K562 (cell line): ENCODE measurements at regions not wholly inside any gene's neighbourhood (a gene's known extent, or its start where the extent isn't known, plus 50 kb on each side); places are given as distances from the start of the nearest gene placed in this dataset.

Experiments
- ATAC-seq: fragments of 200-7000 bp; cut with Tn5 transposase; 3 replicates; pipeline ENCODE4 v1.9.1; 2020; ENCODE audit warnings: moderate library complexity
- BruUV-seq: library from RNA; stranded (reverse); fragments of 400-500 nt; replicated peaks from 2 replicates; lab custom pipeline; 2021; lab: Mats Ljungman, UMichigan
- CTCF ChIA-PET: fragments of 300-600 bp; formaldehyde crosslinking; extraction: SDS; loops from one replicate; lab custom pipeline; 2021; ENCODE audit warnings: low intra/inter-chr PET ratio; lab: Yijun Ruan, JAX
- POLR2A ChIA-PET: fragments of 300-600, 350-650 bp; sonication (Branson Sonifier 250); formaldehyde crosslinking; extraction: SDS; loops from one replicate; lab custom pipeline; 2021; ENCODE audit warnings: antibody characterized with exemption, inconsistent platforms; lab: Yijun Ruan, JAX
- DNase-seq, 4 experiments: peaks; one replicate each; pipeline versions ENCODE4 v3.0.0 to v3.0.0-alpha.2; 2011 to 2018; ENCODE audit warnings: low spot score in 3 of 4, mixed read lengths in 3 of 4; ENCODE audit errors: extremely low read depth in 1 of 4
- FAIRE-seq: peaks from 2 replicates; lab custom pipeline; 2011; peaks lifted over from hg19 to GRCh38; lab: Jason Lieb, UNC
- H2AFZ ChIP-seq: 2 replicates; pipeline ENCODE4 v1.6.0; 2011; ENCODE audit warnings: low read depth, low read length, control low read depth, inconsistent platforms
- H3K27ac ChIP-seq: fragments of 200-600 bp; 3 replicates; pipeline ENCODE4 v1.8.0; 2011; ENCODE audit warnings: low read depth, mild to moderate bottlenecking, control low read depth, inconsistent platforms, low read length, moderate library complexity, mixed read lengths; ENCODE audit errors: extremely low read depth
- H3K27me3 ChIP-seq, 2 experiments: fragments of 300-600 bp in 1 of 2; 2 replicates in 1 of 2; 3 replicates in 1 of 2; pipeline versions ENCODE4 v1.6.0 to v1.8.0; 2011; ENCODE audit warnings: inconsistent platforms in 2 of 2, low read length in 2 of 2, mild to moderate bottlenecking in 1 of 2, mixed read lengths in 1 of 2, moderate library complexity in 1 of 2; ENCODE audit not compliant: control insufficient read depth in 2 of 2, insufficient read depth in 2 of 2
- H3K36me3 ChIP-seq: fragments of 300-600 bp; 3 replicates; pipeline ENCODE4 v1.8.0; 2011; ENCODE audit warnings: mild to moderate bottlenecking, low read length, inconsistent platforms; ENCODE audit not compliant: control insufficient read depth, insufficient read depth
- H3K4me1 ChIP-seq, 2 experiments: fragments of 200-600 bp in 1 of 2; replicated peaks in 1 of 2; 2 replicates in 1 of 2; 3 replicates in 1 of 2; pipeline versions ENCODE4 v1.5.1 to v1.8.0; 2011; ENCODE audit warnings: inconsistent platforms in 2 of 2, low read length in 2 of 2, mild to moderate bottlenecking in 1 of 2, mixed read lengths in 1 of 2, moderate library complexity in 1 of 2; ENCODE audit not compliant: control insufficient read depth in 2 of 2, insufficient read depth in 2 of 2
- H3K4me2 ChIP-seq: 2 replicates; pipeline ENCODE4 v1.6.1; 2011; ENCODE audit warnings: low read length, control low read depth, inconsistent platforms, mixed read lengths; ENCODE audit not compliant: insufficient read depth
- H3K4me3 ChIP-seq: fragments of 200-600 bp; sonication (generic), shearing (Covaris generic); 2 replicates; pipeline ENCODE4 v1.5.1; 2016; ENCODE audit warnings: control low read depth, inconsistent platforms
- H3K79me2 ChIP-seq: fragments of 200-600 bp; 3 replicates; pipeline ENCODE4 v1.8.0; 2011; ENCODE audit warnings: low read length, inconsistent platforms; ENCODE audit not compliant: control insufficient read depth, insufficient read depth
- H3K9ac ChIP-seq, 2 experiments: 2 replicates each; pipeline versions ENCODE4 v1.6.0 to v1.6.1; 2011; ENCODE audit warnings: low read depth in 2 of 2, low read length in 2 of 2, control low read depth in 1 of 2, inconsistent platforms in 1 of 2, mild to moderate bottlenecking in 1 of 2, mixed read lengths in 1 of 2; ENCODE audit not compliant: insufficient read depth in 1 of 2
- H3K9me1 ChIP-seq: one replicate; pipeline ENCODE4 v1.6.0; 2011; ENCODE audit warnings: inconsistent platforms, mild to moderate bottlenecking, low read length, moderate library complexity; ENCODE audit not compliant: control insufficient read depth, insufficient read depth
- H3K9me3 ChIP-seq: replicated peaks from 2 replicates; pipeline ENCODE4 v1.5.1; 2011; ENCODE audit warnings: low read depth, low read length, inconsistent platforms; ENCODE audit not compliant: control insufficient read depth, insufficient read depth
- H4K20me1 ChIP-seq: replicated peaks from 2 replicates; pipeline ENCODE4 v1.6.1; 2011; ENCODE audit warnings: low read length, inconsistent platforms, mixed read lengths; ENCODE audit not compliant: control insufficient read depth, insufficient read depth
- BRCA1 ChIP-seq, 2 experiments: fragments of 450-650 bp in 1 of 2; sonication (generic) in 1 of 2; formaldehyde crosslinking in 1 of 2; IDR thresholded peaks; 2 replicates each; pipeline versions ENCODE4 v1.5.0 to v1.6.1; 2017 to 2020; ENCODE audit warnings: mild to moderate bottlenecking in 1 of 2, missing genetic modification reagents in 1 of 2
- C11orf30 ChIP-seq: fragments of 450-650 bp; IDR thresholded peaks from 2 replicates; pipeline ENCODE4 v1.6.1; 2016; ENCODE audit warnings: low read depth, mild to moderate bottlenecking
- FUS ChIP-seq: fragments of 200-400 bp; formaldehyde crosslinking; optimal IDR thresholded peaks from 2 replicates; pipeline ENCODE3; 2017; ENCODE audit warnings: low read depth, low read length
- MAFF ChIP-seq: IDR thresholded peaks from 2 replicates; pipeline ENCODE4 v1.6.1; 2012; ENCODE audit warnings: low read length, improper control_type of control experiment
- MAFG ChIP-seq: fragments of 450-650 bp; conservative IDR thresholded peaks from 2 replicates; pipeline ENCODE4 v1.6.1; 2016; ENCODE audit warnings: missing genetic modification characterization, missing compliant biosample characterization
- MCM7 ChIP-seq, 2 experiments: fragments of 450-650 bp; IDR thresholded peaks; 2 replicates each; pipeline ENCODE4 v1.6.1; 2016 to 2018
- MTA3 ChIP-seq: fragments of 450-650 bp; formaldehyde crosslinking; IDR thresholded peaks from 2 replicates; pipeline ENCODE4 v1.6.1; 2017; ENCODE audit warnings: mild to moderate bottlenecking, borderline replicate concordance
- SETDB1 ChIP-seq: IDR thresholded peaks from one replicate; pipeline ENCODE4 v1.6.1; 2012; ENCODE audit warnings: low read length, control low read depth, inconsistent platforms
- SMAD3 ChIP-seq: fragments of 450-650 bp; formaldehyde crosslinking; conservative IDR thresholded peaks from 2 replicates; pipeline ENCODE4 v1.4.0; 2020; ENCODE audit warnings: mild to moderate bottlenecking
- ZNF316 ChIP-seq: fragments of 450-650 bp; IDR thresholded peaks from 2 replicates; pipeline ENCODE4 v1.6.1; 2016
- WGBS: fragments of 100-300 bp; shearing (Covaris generic); methylation state at CpG from one replicate; pipeline ENCODE4 v1.1.6; 2016; ENCODE audit warnings: low coverage, mixed read lengths; ENCODE audit not compliant: insufficient coverage; ENCODE audit errors: missing lambda C conversion rate; 5-methylcytosine and 5-hydroxymethylcytosine counted together
- in situ Hi-C: fragments of 300-500 bp; cut with MboI; formaldehyde crosslinking; loops from 4 replicates; pipeline ENCODE4 v1.15.0; 2018; ENCODE audit warnings: inconsistent platforms, mixed read lengths
- intact Hi-C: fragments of 100-400 bp; cut with micrococcal nuclease; formaldehyde crosslinking; loops from 2 replicates; pipeline ENCODE4 v1.14.2; 2022
- TF ChIP-seq, protein P1 (sequence below): IDR thresholded peaks from 3 replicates; pipeline ENCODE4 v1.6.1; 2011; ENCODE audit warnings: borderline replicate concordance, mild to moderate bottlenecking, moderate library complexity; ENCODE audit not compliant: insufficient read length; ENCODE audit errors: extremely low read depth

- TF ChIP-seq MAFF (peak; percentile 44; the same call in 1 of the 2 replicates), ZNF316 (peak; percentile 85), MTA3 (no peak), C11orf30 (peak; percentile 58), MAFG (peak; percentile 50)
- Histone ChIP-seq H2AFZ (no peak overlapping the region), H3K9me1 (peaks cover 4% of the 10 kb centered on the region), H3K9me3 (peaks cover 1% of the 10 kb centered on the region; the same call in 1 of the 2 replicates), H3K27me3 (peaks cover 14 to 55% of the 10 kb centered on the region in 2 experiments; a peak in 4 of 5 replicates), H3K27ac (no peak overlapping the region), H3K79me2 (no peaks in the 10 kb centered on the region), H4K20me1 (no peaks in the 10 kb centered on the region), H3K4me2 (no peak overlapping the region), H3K4me3 (no peak overlapping the region), H3K36me3 (no peaks in the 10 kb centered on the region), H3K9ac (no peak overlapping the region), H3K4me1 (no peaks in the 10 kb centered on the region)
- ATAC-seq (no peak), DNase-seq (no peak), FAIRE-seq (no peak)
- BruUV-seq, result no TSS peak
- intact Hi-C loops, result no loop called here
- in situ Hi-C loops, result no loop called here
- WGBS, result 8% methylated on average over 3 of the region's 3 CpGs
- ChIA-PET POLR2A (no interaction called here), CTCF (no interaction called here)
These were observed 115.6 kb upstream of the SHH start for GRCh38 chr7:155927905-155928304.

DNA sequence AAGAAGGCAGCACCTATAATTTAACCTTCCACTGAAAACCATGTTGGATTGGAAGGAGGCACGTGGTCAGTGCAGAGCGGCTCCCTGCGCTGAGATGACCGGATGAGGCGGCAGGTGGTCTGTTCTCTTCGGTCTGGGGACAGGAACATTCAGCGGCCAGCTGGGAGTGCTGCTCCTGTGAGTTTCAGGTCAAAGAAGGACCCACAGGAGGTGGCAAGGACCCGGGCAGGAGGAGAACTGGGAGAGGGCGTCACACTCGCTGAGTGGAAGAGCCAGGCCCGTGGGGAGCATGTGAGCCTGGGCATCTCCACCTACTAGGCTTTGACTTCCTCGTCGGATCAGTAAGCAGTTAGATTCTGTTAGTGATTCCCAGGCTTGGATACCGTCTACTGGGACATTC, 113.4 kb upstream of the SHH start:
- DNase-seq (no peak), ATAC-seq (no peak), FAIRE-seq (no peak)
- Histone ChIP-seq H3K4me2 (no peak overlapping the region), H3K9ac (no peak overlapping the region), H4K20me1 (no peaks in the 10 kb centered on the region), H3K27me3 (peaks cover 31 to 66% of the 10 kb centered on the region in 2 experiments), H3K36me3 (no peaks in the 10 kb centered on the region), H3K4me3 (no peak overlapping the region), H3K79me2 (no peaks in the 10 kb centered on the region), H3K4me1 (no peaks in the 10 kb centered on the region), H3K9me3 (peaks cover 1% of the 10 kb centered on the region; the same call in 1 of the 2 replicates), H3K9me1 (peaks cover 4% of the 10 kb centered on the region), H3K27ac (no peak overlapping the region), H2AFZ (no peak overlapping the region)
- 0% methylated on average over 14 of the region's 14 CpGs for WGBS
- POLR2A ChIA-PET, result no interaction called here
- intact Hi-C loops, result no loop called here
- CTCF ChIA-PET, result no interaction called here
- in situ Hi-C loops, result no loop called here
- no TSS peak for BruUV-seq
- TF ChIP-seq MTA3, result no peak
- TF ChIP-seq SETDB1, result no peak
- no peak for TF ChIP-seq MCM7 (IDR thresholded peaks at IDR 0.05)
- TF ChIP-seq, protein P1, sequence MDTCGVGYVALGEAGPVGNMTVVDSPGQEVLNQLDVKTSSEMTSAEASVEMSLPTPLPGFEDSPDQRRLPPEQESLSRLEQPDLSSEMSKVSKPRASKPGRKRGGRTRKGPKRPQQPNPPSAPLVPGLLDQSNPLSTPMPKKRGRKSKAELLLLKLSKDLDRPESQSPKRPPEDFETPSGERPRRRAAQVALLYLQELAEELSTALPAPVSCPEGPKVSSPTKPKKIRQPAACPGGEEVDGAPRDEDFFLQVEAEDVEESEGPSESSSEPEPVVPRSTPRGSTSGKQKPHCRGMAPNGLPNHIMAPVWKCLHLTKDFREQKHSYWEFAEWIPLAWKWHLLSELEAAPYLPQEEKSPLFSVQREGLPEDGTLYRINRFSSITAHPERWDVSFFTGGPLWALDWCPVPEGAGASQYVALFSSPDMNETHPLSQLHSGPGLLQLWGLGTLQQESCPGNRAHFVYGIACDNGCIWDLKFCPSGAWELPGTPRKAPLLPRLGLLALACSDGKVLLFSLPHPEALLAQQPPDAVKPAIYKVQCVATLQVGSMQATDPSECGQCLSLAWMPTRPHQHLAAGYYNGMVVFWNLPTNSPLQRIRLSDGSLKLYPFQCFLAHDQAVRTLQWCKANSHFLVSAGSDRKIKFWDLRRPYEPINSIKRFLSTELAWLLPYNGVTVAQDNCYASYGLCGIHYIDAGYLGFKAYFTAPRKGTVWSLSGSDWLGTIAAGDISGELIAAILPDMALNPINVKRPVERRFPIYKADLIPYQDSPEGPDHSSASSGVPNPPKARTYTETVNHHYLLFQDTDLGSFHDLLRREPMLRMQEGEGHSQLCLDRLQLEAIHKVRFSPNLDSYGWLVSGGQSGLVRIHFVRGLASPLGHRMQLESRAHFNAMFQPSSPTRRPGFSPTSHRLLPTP, result no peak
- TF ChIP-seq SMAD3 (CRISPR knock-in tag), result no peak
- TF ChIP-seq BRCA1 (IDR thresholded peaks at IDR 0.05), result no peak
- TF ChIP-seq BRCA1 (CRISPR knock-in tag; IDR thresholded peaks at IDR 0.05), result no peak
- TF ChIP-seq FUS, result no peak
